ENCODE measurements at regions not wholly inside any gene's neighbourhood (a gene's known extent, or its start where the extent isn't known, plus 50 kb on each side); places are given as distances from the start of the nearest gene placed in this dataset.

- TF ChIP-seq RARB (CRISPR knock-in tag; IDR thresholded peaks at IDR 0.05) (no peak), ESRRG (CRISPR knock-in tag; IDR thresholded peaks at IDR 0.05) (no peak), CSDC2 (CRISPR knock-in tag; IDR thresholded peaks at IDR 0.05) (no peak), ZNF8 (CRISPR knock-in tag; IDR thresholded peaks at IDR 0.05) (no peak), ISL1 (CRISPR knock-in tag; IDR thresholded peaks at IDR 0.05) (no peak), SNAI2 (CRISPR knock-in tag; IDR thresholded peaks at IDR 0.05) (no peak), PPARA (CRISPR knock-in tag; IDR thresholded peaks at IDR 0.05; ENCODE audit: borderline replicate concordance) (no peak), ARNTL (CRISPR knock-in tag; IDR thresholded peaks at IDR 0.05; ENCODE audit: borderline replicate concordance, low read depth) (no peak), ZFP3 (CRISPR knock-in tag; IDR thresholded peaks at IDR 0.05) (no peak), TSHZ2 (CRISPR knock-in tag; IDR thresholded peaks at IDR 0.05) (no peak)
- TF ChIP-seq, protein P1, sequence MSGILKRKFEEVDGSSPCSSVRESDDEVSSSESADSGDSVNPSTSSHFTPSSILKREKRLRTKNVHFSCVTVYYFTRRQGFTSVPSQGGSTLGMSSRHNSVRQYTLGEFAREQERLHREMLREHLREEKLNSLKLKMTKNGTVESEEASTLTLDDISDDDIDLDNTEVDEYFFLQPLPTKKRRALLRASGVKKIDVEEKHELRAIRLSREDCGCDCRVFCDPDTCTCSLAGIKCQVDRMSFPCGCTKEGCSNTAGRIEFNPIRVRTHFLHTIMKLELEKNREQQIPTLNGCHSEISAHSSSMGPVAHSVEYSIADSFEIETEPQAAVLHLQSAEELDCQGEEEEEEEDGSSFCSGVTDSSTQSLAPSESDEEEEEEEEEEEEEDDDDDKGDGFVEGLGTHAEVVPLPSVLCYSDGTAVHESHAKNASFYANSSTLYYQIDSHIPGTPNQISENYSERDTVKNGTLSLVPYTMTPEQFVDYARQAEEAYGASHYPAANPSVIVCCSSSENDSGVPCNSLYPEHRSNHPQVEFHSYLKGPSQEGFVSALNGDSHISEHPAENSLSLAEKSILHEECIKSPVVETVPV (CRISPR knock-in tag; IDR thresholded peaks at IDR 0.05), result no peak
- TF ChIP-seq, protein P2, sequence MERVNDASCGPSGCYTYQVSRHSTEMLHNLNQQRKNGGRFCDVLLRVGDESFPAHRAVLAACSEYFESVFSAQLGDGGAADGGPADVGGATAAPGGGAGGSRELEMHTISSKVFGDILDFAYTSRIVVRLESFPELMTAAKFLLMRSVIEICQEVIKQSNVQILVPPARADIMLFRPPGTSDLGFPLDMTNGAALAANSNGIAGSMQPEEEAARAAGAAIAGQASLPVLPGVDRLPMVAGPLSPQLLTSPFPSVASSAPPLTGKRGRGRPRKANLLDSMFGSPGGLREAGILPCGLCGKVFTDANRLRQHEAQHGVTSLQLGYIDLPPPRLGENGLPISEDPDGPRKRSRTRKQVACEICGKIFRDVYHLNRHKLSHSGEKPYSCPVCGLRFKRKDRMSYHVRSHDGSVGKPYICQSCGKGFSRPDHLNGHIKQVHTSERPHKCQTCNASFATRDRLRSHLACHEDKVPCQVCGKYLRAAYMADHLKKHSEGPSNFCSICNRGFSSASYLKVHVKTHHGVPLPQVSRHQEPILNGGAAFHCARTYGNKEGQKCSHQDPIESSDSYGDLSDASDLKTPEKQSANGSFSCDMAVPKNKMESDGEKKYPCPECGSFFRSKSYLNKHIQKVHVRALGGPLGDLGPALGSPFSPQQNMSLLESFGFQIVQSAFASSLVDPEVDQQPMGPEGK (CRISPR knock-in tag; IDR thresholded peaks at IDR 0.05; ENCODE audit: borderline replicate concordance), result no peak
Measured at GRCh38 chr1:73781251-73781650, 416.7 kb downstream of the LRRIQ3 start.
